Activated naive CD8-positive, alpha-beta T cell treated with anti-CD3 and anti-CD28 coated beads for 36 hours (primary cell): ENCODE measurements at regions not wholly inside any gene's neighbourhood (a gene's known extent, or its start where the extent isn't known, plus 50 kb on each side); places are given as distances from the start of the nearest gene placed in this dataset.

Experiments
- DNase-seq: peaks from one replicate; pipeline ENCODE4 v3.0.0; 2021
- H3K27ac Mint-ChIP-seq: one replicate; pipeline ENCODE4 v1.8.0; 2022; ENCODE audit warnings: mild to moderate bottlenecking, moderate library complexity, mixed read lengths
- H3K27me3 Mint-ChIP-seq: one replicate; pipeline ENCODE4 v1.8.0; 2022; ENCODE audit warnings: mild to moderate bottlenecking, mixed read lengths
- H3K36me3 Mint-ChIP-seq: one replicate; pipeline ENCODE4 v1.8.0; 2021; ENCODE audit warnings: mild to moderate bottlenecking, mixed read lengths
- H3K4me1 Mint-ChIP-seq: one replicate; pipeline ENCODE4 v1.8.0; 2021; ENCODE audit warnings: mixed read lengths
- H3K4me3 Mint-ChIP-seq: one replicate; pipeline ENCODE4 v1.8.0; 2022; ENCODE audit warnings: mild to moderate bottlenecking, moderate library complexity, mixed read lengths
- H3K9me3 Mint-ChIP-seq: one replicate; pipeline ENCODE4 v1.8.0; 2022; ENCODE audit warnings: mixed read lengths

- Mint-ChIP-seq H3K27ac (no peak overlapping the region), H3K9me3 (no peaks in the 10 kb centered on the region), H3K36me3 (no peaks in the 10 kb centered on the region), H3K27me3 (peaks cover 5% of the 10 kb centered on the region), H3K4me3 (peak overlapping the region; percentile 10), H3K4me1 (no peaks in the 10 kb centered on the region)
- DNase-seq: no peak
These were observed 219.6 kb upstream of the GPR26 start for GRCh38 chr10:123446449-123447156.

GRCh38 chr10:123449234-123449962 is 216.8 kb upstream of the GPR26 start:
- no peaks in the 10 kb centered on the region for H3K4me1 Mint-ChIP-seq
- peaks cover 7% of the 10 kb centered on the region for H3K27me3 Mint-ChIP-seq
- H3K9me3 Mint-ChIP-seq: no peaks in the 10 kb centered on the region
- H3K36me3 Mint-ChIP-seq: no peaks in the 10 kb centered on the region
- H3K27ac Mint-ChIP-seq: no peak overlapping the region
- H3K4me3 Mint-ChIP-seq: no peak overlapping the region
- DNase-seq: no peak

- Mint-ChIP-seq H3K9me3 (no peaks in the 10 kb centered on the region), H3K4me1 (no peaks in the 10 kb centered on the region), H3K36me3 (no peaks in the 10 kb centered on the region), H3K27me3 (peaks cover 7% of the 10 kb centered on the region), H3K4me3 (no peak overlapping the region), H3K27ac (no peak overlapping the region)
- DNase-seq: no peak
These were observed 215.1 kb upstream of the GPR26 start for GRCh38 chr10:123450956-123451605.

GRCh38 chr10:123451618-123452245 is 214.4 kb upstream of the GPR26 start:
- no peaks in the 10 kb centered on the region for H3K36me3 Mint-ChIP-seq
- H3K4me1 Mint-ChIP-seq: no peaks in the 10 kb centered on the region
- no peak for DNase-seq
- no peak overlapping the region for H3K27ac Mint-ChIP-seq
- no peaks in the 10 kb centered on the region for H3K9me3 Mint-ChIP-seq
- peaks cover 7% of the 10 kb centered on the region for H3K27me3 Mint-ChIP-seq
- no peak overlapping the region for H3K4me3 Mint-ChIP-seq

- Mint-ChIP-seq H3K36me3 (no peaks in the 10 kb centered on the region), H3K4me1 (no peaks in the 10 kb centered on the region), H3K27me3 (peaks cover 7% of the 10 kb centered on the region), H3K27ac (no peak overlapping the region), H3K4me3 (no peak overlapping the region), H3K9me3 (no peaks in the 10 kb centered on the region)
- DNase-seq: no peak
These were observed 211.2 kb upstream of the GPR26 start for GRCh38 chr10:123454987-123455386.

GRCh38 chr10:123455861-123456260 is 210.3 kb upstream of the GPR26 start:
- no peaks in the 10 kb centered on the region for H3K9me3 Mint-ChIP-seq
- peaks cover 7% of the 10 kb centered on the region for H3K27me3 Mint-ChIP-seq
- H3K36me3 Mint-ChIP-seq: no peaks in the 10 kb centered on the region
- no peak overlapping the region for H3K4me3 Mint-ChIP-seq
- DNase-seq: no peak
- H3K4me1 Mint-ChIP-seq: no peaks in the 10 kb centered on the region
- H3K27ac Mint-ChIP-seq: no peak overlapping the region

- H3K36me3 Mint-ChIP-seq: no peaks in the 10 kb centered on the region
- H3K27ac Mint-ChIP-seq: no peak overlapping the region
- H3K27me3 Mint-ChIP-seq: no peaks in the 10 kb centered on the region
- H3K4me3 Mint-ChIP-seq: no peak overlapping the region
- no peak for DNase-seq
- no peaks in the 10 kb centered on the region for H3K4me1 Mint-ChIP-seq
- H3K9me3 Mint-ChIP-seq: no peaks in the 10 kb centered on the region
These were observed 207.2 kb upstream of the GPR26 start for GRCh38 chr10:123458933-123459332.

GRCh38 chr10:123459371-123460091 is 206.6 kb upstream of the GPR26 start:
- H3K4me1 Mint-ChIP-seq: no peaks in the 10 kb centered on the region
- DNase-seq: no peak
- no peaks in the 10 kb centered on the region for H3K9me3 Mint-ChIP-seq
- H3K36me3 Mint-ChIP-seq: no peaks in the 10 kb centered on the region
- no peak overlapping the region for H3K4me3 Mint-ChIP-seq
- no peak overlapping the region for H3K27ac Mint-ChIP-seq
- no peaks in the 10 kb centered on the region for H3K27me3 Mint-ChIP-seq

- no peaks in the 10 kb centered on the region for H3K36me3 Mint-ChIP-seq
- H3K4me3 Mint-ChIP-seq: no peak overlapping the region
- no peak overlapping the region for H3K27ac Mint-ChIP-seq
- H3K27me3 Mint-ChIP-seq: no peaks in the 10 kb centered on the region
- DNase-seq: no peak
- no peaks in the 10 kb centered on the region for H3K9me3 Mint-ChIP-seq
- no peaks in the 10 kb centered on the region for H3K4me1 Mint-ChIP-seq
These were observed 203.9 kb upstream of the GPR26 start for GRCh38 chr10:123462246-123462645.

- DNase-seq: no peak
- no peaks in the 10 kb centered on the region for H3K27me3 Mint-ChIP-seq
- no peak overlapping the region for H3K4me3 Mint-ChIP-seq
- H3K27ac Mint-ChIP-seq: no peak overlapping the region
- H3K4me1 Mint-ChIP-seq: no peaks in the 10 kb centered on the region
- H3K9me3 Mint-ChIP-seq: no peaks in the 10 kb centered on the region
- no peaks in the 10 kb centered on the region for H3K36me3 Mint-ChIP-seq
These were observed 203.4 kb upstream of the GPR26 start for GRCh38 chr10:123462756-123463155.

GRCh38 chr10:123463181-123463580 is 203.0 kb upstream of the GPR26 start:
- Mint-ChIP-seq H3K27me3 (no peaks in the 10 kb centered on the region), H3K9me3 (no peaks in the 10 kb centered on the region), H3K27ac (no peak overlapping the region), H3K4me1 (no peaks in the 10 kb centered on the region), H3K4me3 (no peak overlapping the region), H3K36me3 (no peaks in the 10 kb centered on the region)
- DNase-seq: no peak

GRCh38 chr10:123463698-123464097 is 202.5 kb upstream of the GPR26 start:
- H3K9me3 Mint-ChIP-seq: no peaks in the 10 kb centered on the region
- no peaks in the 10 kb centered on the region for H3K4me1 Mint-ChIP-seq
- no peak overlapping the region for H3K27ac Mint-ChIP-seq
- H3K36me3 Mint-ChIP-seq: no peaks in the 10 kb centered on the region
- H3K27me3 Mint-ChIP-seq: peaks cover under 1% of the 10 kb centered on the region
- no peak for DNase-seq
- H3K4me3 Mint-ChIP-seq: no peak overlapping the region

- Mint-ChIP-seq H3K27me3 (peaks cover 6% of the 10 kb centered on the region), H3K27ac (no peak overlapping the region), H3K4me1 (no peaks in the 10 kb centered on the region), H3K4me3 (no peak overlapping the region), H3K36me3 (no peaks in the 10 kb centered on the region), H3K9me3 (no peaks in the 10 kb centered on the region)
- DNase-seq: no peak
These were observed 201.5 kb upstream of the GPR26 start for GRCh38 chr10:123464430-123465323.

- Mint-ChIP-seq H3K4me1 (no peaks in the 10 kb centered on the region), H3K36me3 (no peaks in the 10 kb centered on the region), H3K9me3 (no peaks in the 10 kb centered on the region), H3K27me3 (peaks cover 6% of the 10 kb centered on the region), H3K27ac (no peak overlapping the region), H3K4me3 (no peak overlapping the region)
- DNase-seq: no peak
These were observed 195.7 kb upstream of the GPR26 start for GRCh38 chr10:123470336-123470921.
